Prostate gland (tissue), 2 donors: ENCODE measurements at regions not wholly inside any gene's neighbourhood (a gene's known extent, or its start where the extent isn't known, plus 50 kb on each side); places are given as distances from the start of the nearest gene placed in this dataset.

Experiments
- DNase-seq: peaks from one replicate; pipeline ENCODE4 v3.0.0-alpha.2; 2019; ENCODE audit warnings: low spot score
- H3K27ac ChIP-seq, 2 donors: fragments of 200-600 bp; sonication (generic); 2 replicates each; pipeline ENCODE4 v1.5.1; 2017 to 2019
- H3K27me3 ChIP-seq: fragments of 200-600 bp; sonication (generic); replicated peaks from 2 replicates; pipeline ENCODE4 v1.5.1; 2019; ENCODE audit not compliant: insufficient read depth
- H3K36me3 ChIP-seq, 2 donors: fragments of 200-600 bp; sonication (generic); 1 replicate in 1 of 2; 2 replicates in 1 of 2; pipeline versions ENCODE4 v1.5.1 to v1.8.1; 2017 to 2019
- H3K4me1 ChIP-seq: fragments of 200-600 bp; sonication (generic); replicated peaks from 2 replicates; pipeline ENCODE4 v1.5.1; 2019
- H3K4me3 ChIP-seq, 2 donors: fragments of 200-600 bp; sonication (generic); 2 replicates each; pipeline ENCODE4 v1.5.1; 2017 to 2019
- H3K9me3 ChIP-seq: fragments of 200-600 bp; sonication (generic); 2 replicates; pipeline ENCODE4 v1.5.1; 2017
- CTCF ChIP-seq, 4 experiments: fragments of 200-600 bp in 2 of 4; fragments of 450-650 bp in 2 of 4; sonication (generic) in 2 of 4; IDR thresholded peaks; 1 replicate in 3 of 4; 2 replicates in 1 of 4; pipeline ENCODE4 v1.5.1; 2016 to 2019; ENCODE audit warnings: antibody characterized with exemption in 4 of 4, mild to moderate bottlenecking in 2 of 4, moderate library complexity in 2 of 4
- POLR2A ChIP-seq: fragments of 450-650 bp; IDR thresholded peaks from one replicate; pipeline ENCODE4 v1.6.1; 2016; ENCODE audit warnings: antibody characterized with exemption, mild to moderate bottlenecking
- POLR2AphosphoS5 ChIP-seq: sonication (generic); formaldehyde crosslinking; IDR thresholded peaks from one replicate; pipeline ENCODE4 v1.6.1; 2017; ENCODE audit warnings: antibody characterized with exemption
- WGBS: methylation state at CpG from one replicate; pipeline ENCODE4 v1.1.5; 2018; 5-methylcytosine and 5-hydroxymethylcytosine counted together
- intact Hi-C: fragments of 100-400 bp; cut with DNase I; formaldehyde crosslinking; loops from one replicate; pipeline ENCODE4 v1.14.2; 2022

DNA sequence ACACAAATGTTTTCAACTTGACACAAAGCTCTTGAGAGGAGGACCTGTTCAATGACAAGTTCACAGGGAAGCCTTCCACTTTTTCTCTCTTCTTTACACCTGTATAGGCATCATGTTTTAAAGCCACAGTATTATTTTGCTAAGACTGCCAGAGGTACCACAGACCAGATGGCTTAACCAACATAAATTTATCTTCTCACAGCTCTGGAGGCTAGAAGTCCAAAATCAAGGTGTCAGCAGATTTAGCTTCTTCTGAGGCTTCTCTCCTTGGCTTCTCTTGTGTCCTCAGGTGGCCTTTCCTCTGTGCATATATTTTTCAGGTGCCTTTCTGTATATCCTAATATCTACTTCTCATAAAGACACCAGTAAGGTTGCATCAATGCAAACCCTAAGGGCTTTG lies 435.2 kb upstream of the GBE1 start:
- H3K36me3 ChIP-seq = no peaks in the 10 kb centered on the region
- no peak overlapping the region for H3K4me3 ChIP-seq
- intact Hi-C loops = no loop called here
- no peaks in the 10 kb centered on the region for H3K4me1 ChIP-seq
- H3K27me3 ChIP-seq = no peaks in the 10 kb centered on the region
- no peak overlapping the region for H3K27ac ChIP-seq
- no peak for DNase-seq
- H3K9me3 ChIP-seq = no peaks in the 10 kb centered on the region
- TF ChIP-seq POLR2A = no peak
- no peak for TF ChIP-seq CTCF (IDR thresholded peaks at IDR 0.05)
- no peak for TF ChIP-seq POLR2AphosphoS5

- intact Hi-C loops = no loop called here
- TF ChIP-seq POLR2AphosphoS5 (no peak), CTCF (IDR thresholded peaks at IDR 0.05) (no peak), POLR2A (no peak)
- WGBS = 55% methylated on average over 2 of the region's 2 CpGs
Measured at GRCh38 chr3:82194870-82195269, 433.4 kb upstream of the GBE1 start.

DNA sequence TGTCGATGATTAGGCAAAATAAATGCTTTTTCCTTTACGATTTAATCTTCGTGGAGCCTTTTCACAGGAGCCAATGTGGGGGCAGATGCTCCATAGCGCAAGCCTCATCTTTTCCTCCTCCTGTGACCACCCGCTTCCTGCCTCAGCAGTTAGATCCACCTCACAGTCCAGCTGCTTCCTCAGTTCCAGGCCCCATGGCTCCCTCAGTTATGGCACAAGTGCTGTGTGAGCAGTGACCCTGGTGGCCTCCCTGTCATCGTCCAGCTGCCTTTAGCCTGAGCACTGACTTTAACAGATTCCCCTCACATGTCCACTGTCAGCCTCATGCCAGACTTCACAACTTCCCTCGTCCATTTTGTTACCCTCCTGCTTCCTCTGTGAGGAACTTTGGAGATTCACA lies 424.6 kb upstream of the GBE1 start:
- intact Hi-C loops = no loop called here
- H3K27me3 ChIP-seq = no peaks in the 10 kb centered on the region
- TF ChIP-seq CTCF (IDR thresholded peaks at IDR 0.05) = no peak
- no peak for TF ChIP-seq POLR2AphosphoS5
- no peak for TF ChIP-seq POLR2A
- DNase-seq = no peak
- no peaks in the 10 kb centered on the region for H3K9me3 ChIP-seq
- H3K36me3 ChIP-seq = no peaks in the 10 kb centered on the region
- no peak overlapping the region for H3K4me3 ChIP-seq
- 79% methylated on average over 7 of the region's 7 CpGs for WGBS
- H3K27ac ChIP-seq = no peak overlapping the region
- no peaks in the 10 kb centered on the region for H3K4me1 ChIP-seq

More at GRCh38 chr3:82194870-82195269, 433.4 kb upstream of the GBE1 start:
- Histone ChIP-seq H3K27ac (no peak overlapping the region), H3K27me3 (no peaks in the 10 kb centered on the region), H3K36me3 (no peaks in the 10 kb centered on the region), H3K9me3 (no peaks in the 10 kb centered on the region), H3K4me1 (no peaks in the 10 kb centered on the region), H3K4me3 (no peak overlapping the region)
- no peak for DNase-seq

- no peaks in the 10 kb centered on the region for H3K27me3 ChIP-seq
- WGBS = 63% methylated on average over 3 of the region's 3 CpGs
- H3K4me1 ChIP-seq = no peaks in the 10 kb centered on the region
- H3K4me3 ChIP-seq = no peak overlapping the region
- intact Hi-C loops = no loop called here
- no peak for DNase-seq
- no peak overlapping the region for H3K27ac ChIP-seq
- TF ChIP-seq POLR2AphosphoS5 = no peak
- H3K9me3 ChIP-seq = no peaks in the 10 kb centered on the region
- no peaks in the 10 kb centered on the region for H3K36me3 ChIP-seq
Measured at GRCh38 chr3:82179291-82179690, 417.8 kb upstream of the GBE1 start.

DNA sequence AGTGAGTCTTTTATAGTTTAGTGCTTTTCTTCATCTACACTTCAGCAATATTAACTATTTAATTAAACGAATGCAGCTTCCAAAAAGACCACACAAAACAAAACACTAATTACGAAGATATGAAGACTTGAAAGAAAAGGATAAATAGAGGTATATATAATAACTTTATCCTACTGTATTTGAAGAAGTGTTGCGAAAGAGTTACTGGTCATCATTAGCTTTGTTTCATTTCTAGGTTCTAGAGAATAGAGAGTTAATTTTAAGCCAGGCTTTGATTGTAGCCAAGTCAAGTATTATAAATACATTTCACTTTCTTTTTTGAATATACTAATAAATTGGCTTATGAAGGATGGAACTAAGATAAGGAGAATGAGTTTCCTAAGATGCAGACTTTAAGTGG lies 416.8 kb upstream of the GBE1 start:
- no peak for TF ChIP-seq CTCF (IDR thresholded peaks at IDR 0.05)
- TF ChIP-seq POLR2AphosphoS5 = no peak
- no peak for TF ChIP-seq POLR2A
- Histone ChIP-seq H3K4me3 (no peak overlapping the region), H3K27me3 (no peaks in the 10 kb centered on the region), H3K36me3 (no peaks in the 10 kb centered on the region), H3K9me3 (no peaks in the 10 kb centered on the region), H3K27ac (no peak overlapping the region), H3K4me1 (no peaks in the 10 kb centered on the region)
- intact Hi-C loops = no loop called here
- 78% methylated on average over 3 of the region's 3 CpGs for WGBS
- no peak for DNase-seq
